ENCODE measurements at regions not wholly inside any gene's neighbourhood (a gene's known extent, or its start where the extent isn't known, plus 50 kb on each side); places are given as distances from the start of the nearest gene placed in this dataset.

DNA sequence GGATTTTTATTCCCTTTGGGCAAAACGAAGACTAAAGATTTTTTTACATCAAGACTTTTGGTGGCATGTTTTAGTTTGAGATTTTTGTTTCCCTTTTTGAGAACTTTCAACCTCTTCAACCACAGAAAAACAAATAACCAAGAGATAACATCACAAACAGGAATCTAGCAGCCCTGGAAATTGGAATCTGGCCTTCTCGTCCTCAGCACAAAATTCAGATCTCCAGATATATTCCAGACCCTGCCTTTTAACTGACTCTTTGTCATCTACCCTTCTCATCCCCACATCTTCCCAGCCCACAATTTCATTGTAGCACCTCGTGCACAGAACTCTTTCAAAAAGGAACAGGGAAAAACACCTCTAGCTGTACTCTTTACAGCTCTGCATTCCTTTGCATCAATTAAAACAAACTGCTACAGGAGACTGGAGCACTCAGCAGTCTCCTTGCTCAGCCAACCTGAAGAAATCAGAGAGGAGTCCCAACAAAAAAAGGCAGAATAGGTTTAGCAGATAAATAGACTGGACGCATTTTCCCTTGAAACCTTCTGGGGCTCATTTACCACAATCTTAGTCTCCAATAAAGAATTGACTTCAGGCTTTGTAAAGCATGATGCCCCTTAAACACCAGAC, 251.0 kb downstream of the TTLL7 start:
- no peak for DNase-seq
- ATAC-seq, result no peak
- POLR2A ChIA-PET, result no interaction called here
- Mint-ChIP-seq H3K27me3 (peaks cover 0 to 3% (median 0%) of the 10 kb centered on the region in 5 donors), H3K9me3 (peaks cover 0 to 10% (median 0%) of the 10 kb centered on the region in 9 donors), H3K27ac (no peak overlapping the region), H3K4me3 (no peak overlapping the region), H3K4me1 (no peaks in the 10 kb centered on the region), H3K36me3 (peaks cover 0 to 5% (median 2%) of the 10 kb centered on the region in 3 donors)

DNA sequence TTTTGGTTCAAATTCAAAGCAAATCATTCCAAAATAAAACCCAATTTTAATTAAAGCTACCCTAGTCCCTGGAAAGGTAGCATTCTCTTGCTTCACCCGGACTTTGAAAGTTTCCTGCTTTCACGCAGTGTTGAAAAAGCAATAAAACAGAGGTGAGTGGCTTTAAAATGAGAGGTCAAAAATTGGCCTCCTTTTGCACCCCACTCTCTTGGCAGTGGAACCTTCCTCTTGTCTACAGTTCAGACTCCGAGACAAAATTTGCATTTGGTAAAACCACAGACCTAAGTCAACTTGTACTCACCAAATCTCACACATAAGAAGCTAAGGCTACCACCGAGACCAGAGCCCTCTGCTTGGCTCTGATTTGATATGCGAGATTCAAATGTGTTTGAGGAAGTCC, 252.7 kb downstream of the TTLL7 start:
- peaks cover 0 to under 1% (median 0%) of the 10 kb centered on the region in 3 donors for H3K36me3 Mint-ChIP-seq
- no peak overlapping the region for H3K27ac Mint-ChIP-seq
- H3K27me3 Mint-ChIP-seq, result peaks cover 0 to 3% (median 0%) of the 10 kb centered on the region in 5 donors
- no peaks in the 10 kb centered on the region for H3K4me1 Mint-ChIP-seq
- peaks cover 0 to 4% (median 0%) of the 10 kb centered on the region in 9 donors for H3K9me3 Mint-ChIP-seq
- H3K4me3 Mint-ChIP-seq, result no peak overlapping the region
- DNase-seq (no peak), ATAC-seq (no peak)
- POLR2A ChIA-PET, result interaction anchor here (0.9 kb wide), 1 partner anchor 14 kb away, joined by 3 read pairs; no protein-coding TSS in a partner anchor

DNA sequence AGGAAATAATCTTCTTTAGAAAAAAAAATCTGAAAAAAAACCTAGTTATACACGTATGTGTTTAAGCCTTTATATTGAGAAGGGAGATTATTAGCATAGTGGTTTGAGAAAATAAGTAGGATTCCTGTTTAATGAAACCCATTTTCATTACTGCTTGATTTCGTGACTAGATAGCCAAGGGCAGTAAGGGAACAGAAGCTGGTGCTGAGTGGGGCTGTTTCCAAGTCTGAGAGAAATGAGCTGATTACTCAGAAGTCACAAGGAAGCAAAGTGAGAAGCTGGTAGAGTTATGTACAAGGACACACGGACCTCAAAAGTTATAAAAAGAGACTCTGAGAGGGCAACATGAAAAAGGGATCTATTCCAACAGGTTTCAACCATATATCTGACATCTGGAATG, 256.5 kb downstream of the TTLL7 start:
- H3K36me3 Mint-ChIP-seq, result no peaks in the 10 kb centered on the region
- no peak overlapping the region for H3K4me3 Mint-ChIP-seq
- POLR2A ChIA-PET, result no interaction called here
- no peak overlapping the region for H3K27ac Mint-ChIP-seq
- no peak for DNase-seq
- H3K27me3 Mint-ChIP-seq, result no peaks in the 10 kb centered on the region
- no peak for ATAC-seq
- H3K4me1 Mint-ChIP-seq, result peaks cover 0 to 3% (median 0%) of the 10 kb centered on the region in 4 donors
- no peaks in the 10 kb centered on the region for H3K9me3 Mint-ChIP-seq

DNA sequence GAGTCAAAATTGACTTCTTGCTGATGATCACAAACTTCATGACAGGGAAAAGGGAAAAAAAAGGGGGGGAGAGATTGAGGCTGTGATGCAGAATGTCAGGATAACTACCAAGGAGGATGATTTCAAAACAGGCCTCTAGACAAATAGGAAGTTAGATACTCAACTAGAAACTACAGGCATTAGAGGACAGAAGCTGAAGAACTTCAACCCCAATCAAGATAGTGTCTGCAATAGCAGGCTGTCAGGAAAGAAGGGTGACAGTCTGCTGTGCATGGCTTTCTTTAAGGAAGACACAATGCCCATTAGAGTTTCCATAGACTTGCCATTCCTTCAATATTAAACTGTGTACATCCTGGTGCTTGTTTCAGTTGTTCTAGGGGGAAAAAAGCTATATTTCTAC, 257.2 kb downstream of the TTLL7 start:
- Mint-ChIP-seq H3K4me3 (no peak overlapping the region), H3K4me1 (peaks cover 0 to 3% (median 0%) of the 10 kb centered on the region in 4 donors), H3K36me3 (no peaks in the 10 kb centered on the region), H3K9me3 (no peaks in the 10 kb centered on the region), H3K27me3 (no peaks in the 10 kb centered on the region), H3K27ac (peak overlapping the region in 1 of 10 donors; percentile 5)
- ATAC-seq (no peak), DNase-seq (no peak)
- POLR2A ChIA-PET, result no interaction called here

DNA sequence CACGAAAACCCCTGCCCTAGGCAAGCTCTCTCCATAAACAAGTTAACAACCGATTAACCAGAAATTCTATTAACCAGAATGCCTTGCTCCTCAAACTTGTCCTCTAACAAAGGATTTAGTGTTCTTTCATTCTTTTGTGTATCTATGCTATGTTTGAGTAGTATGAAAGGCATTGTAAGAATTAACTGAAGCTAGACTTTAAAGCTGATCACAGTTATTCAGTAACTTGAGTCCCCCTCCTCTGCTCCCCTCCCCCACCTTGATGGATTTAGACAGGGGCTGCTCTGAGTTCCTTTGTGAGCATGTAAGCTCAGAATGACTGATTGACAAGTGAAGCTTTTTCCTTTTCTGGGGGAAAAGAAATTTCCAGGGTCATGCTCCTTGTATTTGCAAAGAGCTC, 257.6 kb downstream of the TTLL7 start:
- H3K36me3 Mint-ChIP-seq, result no peaks in the 10 kb centered on the region
- POLR2A ChIA-PET, result no interaction called here
- no peak overlapping the region for H3K4me3 Mint-ChIP-seq
- peaks cover 0 to 3% (median 0%) of the 10 kb centered on the region in 4 donors for H3K4me1 Mint-ChIP-seq
- DNase-seq (no peak), ATAC-seq (no peak)
- H3K27me3 Mint-ChIP-seq, result no peaks in the 10 kb centered on the region
- H3K27ac Mint-ChIP-seq, result peak overlapping the region in 2 of 10 donors; percentile 5 to 44
- no peaks in the 10 kb centered on the region for H3K9me3 Mint-ChIP-seq

DNA sequence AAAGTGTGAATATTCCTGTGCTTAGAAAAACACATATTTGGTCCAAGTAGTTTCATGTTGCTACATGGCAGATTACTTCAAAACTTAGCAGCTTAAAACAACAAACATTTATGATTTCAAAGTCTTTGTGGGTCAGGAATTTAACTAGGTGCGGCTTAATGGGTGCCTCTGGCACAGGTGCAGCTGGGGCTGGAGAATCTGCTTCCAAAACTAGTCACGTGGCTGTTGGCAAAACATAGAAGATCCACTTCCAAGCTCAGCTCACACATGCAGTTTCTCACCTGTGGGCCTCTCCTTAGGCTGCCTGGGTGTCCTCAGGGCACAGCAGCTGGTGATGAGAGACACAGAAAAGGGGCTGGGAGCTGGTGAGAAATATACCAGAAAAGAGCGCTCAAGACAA, 263.4 kb downstream of the TTLL7 start:
- DNase-seq, result no peak
- Mint-ChIP-seq H3K4me3 (no peak overlapping the region), H3K36me3 (no peaks in the 10 kb centered on the region), H3K9me3 (no peaks in the 10 kb centered on the region), H3K27ac (no peak overlapping the region), H3K4me1 (peaks cover 0 to 3% (median 0%) of the 10 kb centered on the region in 4 donors), H3K27me3 (no peaks in the 10 kb centered on the region)
- no peak for ATAC-seq
- POLR2A ChIA-PET, result no interaction called here

DNA sequence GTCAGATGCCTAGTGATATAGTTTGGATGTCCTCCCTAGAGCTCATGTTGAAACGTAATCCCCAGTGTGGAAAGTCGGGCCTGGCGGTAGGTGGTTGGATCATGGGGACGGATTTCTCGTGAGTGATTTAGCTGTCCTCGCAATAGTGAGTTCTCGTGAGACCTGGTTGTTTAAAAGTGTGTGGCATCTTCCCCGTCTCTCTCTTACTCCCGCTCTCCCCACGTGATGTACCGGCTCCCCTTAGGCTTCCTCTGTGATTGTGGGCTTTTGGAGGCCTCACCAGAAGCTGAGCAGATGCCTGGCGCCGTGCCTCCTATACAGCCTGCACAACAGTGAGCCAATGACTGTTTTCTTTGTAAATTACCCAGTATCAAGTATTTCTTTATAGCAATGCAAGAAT, 264.5 kb downstream of the TTLL7 start:
- Mint-ChIP-seq H3K27ac (no peak overlapping the region), H3K4me1 (peaks cover 0 to 3% (median 0%) of the 10 kb centered on the region in 4 donors), H3K9me3 (no peaks in the 10 kb centered on the region), H3K27me3 (no peaks in the 10 kb centered on the region), H3K36me3 (no peaks in the 10 kb centered on the region), H3K4me3 (no peak overlapping the region)
- no peak for ATAC-seq
- DNase-seq, result no peak
- POLR2A ChIA-PET, result no interaction called here

DNA sequence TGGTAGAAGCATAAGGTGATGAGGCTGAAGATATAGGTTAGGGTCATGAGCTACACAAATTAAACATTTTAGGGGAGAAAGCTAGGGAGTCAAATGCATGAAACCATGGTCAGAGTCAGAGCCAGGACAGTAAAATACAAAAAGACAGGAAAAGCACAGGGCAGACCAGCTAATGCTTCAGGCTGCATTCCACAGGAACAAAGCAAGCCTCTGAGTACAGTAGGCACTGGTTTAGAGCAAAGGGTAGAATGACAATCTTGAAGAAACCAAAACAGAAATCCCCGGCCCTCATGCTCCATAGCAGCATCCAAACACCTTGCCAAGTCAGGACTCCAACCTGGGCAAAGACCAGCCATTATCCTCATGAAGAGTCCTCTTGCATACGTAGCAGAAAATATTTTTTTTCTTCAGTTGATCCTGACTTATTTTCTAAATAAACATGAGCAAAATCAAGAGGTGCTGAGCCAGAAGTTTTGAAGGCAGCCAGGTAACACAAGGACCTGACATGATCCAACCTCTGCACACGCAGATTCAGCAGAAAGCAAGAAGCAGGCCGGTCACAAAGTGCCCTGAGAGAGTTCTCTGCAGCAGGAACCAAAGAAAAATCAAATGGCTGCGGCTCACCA, 273.1 kb downstream of the TTLL7 start:
- POLR2A ChIA-PET, result no interaction called here
- Mint-ChIP-seq H3K4me1 (peaks cover 0 to 2% (median 0%) of the 10 kb centered on the region in 4 donors), H3K27ac (peak overlapping the region in 1 of 10 donors; percentile 25), H3K9me3 (peaks cover 0 to 3% (median 0%) of the 10 kb centered on the region in 9 donors), H3K27me3 (no peaks in the 10 kb centered on the region), H3K4me3 (no peak overlapping the region), H3K36me3 (no peaks in the 10 kb centered on the region)
- DNase-seq, result no peak
- ATAC-seq, result no peak

DNA sequence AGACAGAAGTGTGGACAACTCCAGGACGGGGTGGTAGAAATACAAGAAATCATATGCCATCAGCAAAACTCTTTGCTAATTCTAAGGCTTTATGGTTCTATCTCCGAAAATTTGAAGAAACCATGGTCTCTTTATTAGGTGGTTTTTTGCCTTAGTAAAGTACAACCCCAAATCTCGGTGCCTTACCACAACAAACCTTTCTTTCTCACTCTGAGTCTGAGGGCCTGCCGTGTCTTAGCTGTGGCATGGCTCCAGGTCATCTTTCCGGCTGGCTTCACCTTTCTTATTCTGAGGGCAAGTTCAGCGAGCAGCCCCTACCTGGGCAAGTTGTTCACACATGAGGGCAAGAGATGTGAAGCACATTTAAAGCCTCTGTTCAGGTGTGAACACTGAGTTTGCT, 280.6 kb downstream of the TTLL7 start:
- no peaks in the 10 kb centered on the region for H3K27me3 Mint-ChIP-seq
- H3K4me1 Mint-ChIP-seq, result peaks cover 0 to 6% (median under 1%) of the 10 kb centered on the region in 4 donors
- no peak for ATAC-seq
- peaks cover 0 to 3% (median 0%) of the 10 kb centered on the region in 9 donors for H3K9me3 Mint-ChIP-seq
- H3K27ac Mint-ChIP-seq, result peak overlapping the region in 1 of 10 donors; percentile 44
- peaks cover 0 to 13% (median 0%) of the 10 kb centered on the region in 3 donors for H3K36me3 Mint-ChIP-seq
- H3K4me3 Mint-ChIP-seq, result no peak overlapping the region
- POLR2A ChIA-PET, result no interaction called here
- DNase-seq, result no peak

DNA sequence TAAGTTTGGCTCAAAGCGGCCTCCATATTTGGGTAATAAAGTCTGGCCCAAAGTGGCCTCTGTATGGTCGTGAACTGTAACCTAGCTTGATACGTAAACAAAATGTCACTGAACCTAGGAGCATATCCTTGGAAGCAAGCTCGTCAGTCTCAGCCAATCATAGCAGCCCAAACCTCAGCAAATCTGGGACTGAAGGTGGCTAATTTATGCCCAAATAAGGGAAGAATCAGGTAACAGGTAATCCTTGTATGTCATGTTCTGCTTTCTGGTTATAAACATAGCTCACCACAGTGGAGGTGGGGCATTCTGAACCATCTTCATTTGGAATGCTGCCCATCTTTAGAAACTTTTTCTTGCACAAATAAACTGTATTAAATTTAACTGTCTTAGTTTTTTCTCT, 281.1 kb downstream of the TTLL7 start:
- no peaks in the 10 kb centered on the region for H3K27me3 Mint-ChIP-seq
- peaks cover 0 to 14% (median 0%) of the 10 kb centered on the region in 3 donors for H3K36me3 Mint-ChIP-seq
- DNase-seq (no peak), ATAC-seq (no peak)
- no peak overlapping the region for H3K4me3 Mint-ChIP-seq
- peaks cover 0 to 6% (median under 1%) of the 10 kb centered on the region in 4 donors for H3K4me1 Mint-ChIP-seq
- H3K27ac Mint-ChIP-seq, result peak overlapping the region in 2 of 10 donors; percentile 35 to 44
- POLR2A ChIA-PET, result no interaction called here
- peaks cover 0 to 3% (median 0%) of the 10 kb centered on the region in 9 donors for H3K9me3 Mint-ChIP-seq

DNA sequence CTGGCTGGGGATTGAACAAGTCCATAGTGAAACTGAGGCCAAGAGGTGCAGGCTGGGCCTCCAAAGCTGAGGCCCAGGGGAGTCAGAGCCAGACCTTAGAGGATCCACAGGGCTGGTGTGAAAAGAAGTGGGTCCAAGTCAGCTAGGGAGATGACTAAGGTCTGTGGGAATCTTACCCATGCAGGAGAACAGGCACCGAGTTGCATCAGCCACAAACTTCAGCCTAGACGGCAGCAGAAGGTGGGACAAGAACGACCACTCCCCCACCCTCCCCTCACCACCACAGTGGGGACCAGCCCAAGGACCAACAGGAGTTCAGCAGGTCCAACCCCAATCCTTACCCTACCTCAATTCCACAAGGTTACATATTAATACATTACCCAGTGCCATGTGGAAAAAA, 282.3 kb downstream of the TTLL7 start:
- POLR2A ChIA-PET, result no interaction called here
- Mint-ChIP-seq H3K4me1 (peaks cover 0 to 6% (median under 1%) of the 10 kb centered on the region in 4 donors), H3K27ac (no peak overlapping the region), H3K27me3 (no peaks in the 10 kb centered on the region), H3K4me3 (no peak overlapping the region), H3K9me3 (peaks cover 0 to 7% (median 0%) of the 10 kb centered on the region in 9 donors), H3K36me3 (peaks cover 0 to 19% (median 3%) of the 10 kb centered on the region in 3 donors)
- ATAC-seq (no peak), DNase-seq (no peak)

DNA sequence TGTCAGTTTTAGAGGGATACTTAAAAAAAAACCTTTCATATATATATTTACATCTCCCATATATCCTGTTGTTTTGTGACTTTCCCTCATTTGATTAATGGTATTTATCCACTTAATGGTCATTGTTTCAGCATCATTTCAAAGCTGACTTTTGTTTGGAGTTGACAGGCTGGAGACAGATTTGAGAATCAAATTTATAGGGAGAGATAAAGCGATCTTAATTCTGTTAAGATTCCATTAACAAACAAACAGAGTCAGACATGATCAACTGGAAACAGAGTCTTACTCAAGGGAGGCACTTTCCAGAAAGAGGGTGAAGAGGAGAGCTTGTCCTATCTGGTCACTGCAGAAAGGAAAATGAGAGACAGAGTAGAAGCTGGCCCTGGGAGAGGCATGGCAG, 283.4 kb downstream of the TTLL7 start:
- POLR2A ChIA-PET, result no interaction called here
- no peak for ATAC-seq
- H3K27ac Mint-ChIP-seq, result no peak overlapping the region

DNA sequence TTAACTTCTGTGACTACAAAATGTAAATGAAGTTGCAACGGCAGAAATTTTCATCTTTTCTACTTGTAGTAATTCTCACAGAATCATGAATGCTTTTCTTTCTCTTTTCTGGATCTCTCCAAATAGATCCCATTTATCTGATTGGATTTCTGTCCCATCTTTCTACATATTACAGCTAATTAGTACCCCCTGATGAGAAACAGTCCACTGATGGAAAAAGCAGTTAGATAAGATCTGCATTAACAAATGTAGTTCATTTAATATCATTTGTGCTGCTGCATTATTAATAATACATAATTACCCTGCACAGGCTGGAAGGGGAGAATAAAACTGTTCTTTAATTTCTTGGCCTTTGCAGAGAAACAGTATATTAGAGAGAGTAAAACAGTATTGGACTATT, 289.3 kb downstream of the TTLL7 start:
- no peak overlapping the region for H3K27ac Mint-ChIP-seq
- H3K4me1 Mint-ChIP-seq, result no peaks in the 10 kb centered on the region
- POLR2A ChIA-PET, result no interaction called here
- no peak for ATAC-seq
- peaks cover 0 to 10% (median 9%) of the 10 kb centered on the region in 3 donors for H3K36me3 Mint-ChIP-seq
- DNase-seq, result no peak
- H3K4me3 Mint-ChIP-seq, result no peak overlapping the region
- H3K27me3 Mint-ChIP-seq, result no peaks in the 10 kb centered on the region
- H3K9me3 Mint-ChIP-seq, result peaks cover 0 to 9% (median 0%) of the 10 kb centered on the region in 9 donors

More for the DNA sequence above, 283.4 kb downstream of the TTLL7 start:
- peaks cover 0 to 19% (median 9%) of the 10 kb centered on the region in 3 donors for H3K36me3 Mint-ChIP-seq
- DNase-seq, result no peak
- peaks cover 0 to 6% (median under 1%) of the 10 kb centered on the region in 4 donors for H3K4me1 Mint-ChIP-seq
- H3K27me3 Mint-ChIP-seq, result no peaks in the 10 kb centered on the region
- peaks cover 0 to 9% (median 0%) of the 10 kb centered on the region in 9 donors for H3K9me3 Mint-ChIP-seq
- no peak overlapping the region for H3K4me3 Mint-ChIP-seq
